GM21528 (cell line): ENCODE measurements at regions not wholly inside any gene's neighbourhood (a gene's known extent, or its start where the extent isn't known, plus 50 kb on each side); places are given as distances from the start of the nearest gene placed in this dataset.

Source experiments
- ATAC-seq: cut with Tn5 transposase; IDR thresholded peaks from one replicate; pipeline ENCODE4 v1.9.1; 2021; ENCODE audit warnings: mild to moderate bottlenecking, moderate library complexity; ENCODE audit not compliant: unreplicated experiment, low FRiP score

GRCh38 chr20:11777387-11778205 is 140.1 kb upstream of the BTBD3 start:
- ATAC-seq = no peak

- ATAC-seq = no peak
Measured at GRCh38 chr20:11778206-11778570, 139.5 kb upstream of the BTBD3 start.

- ATAC-seq = no peak
Measured at GRCh38 chr20:11780765-11781369, 136.8 kb upstream of the BTBD3 start.

- ATAC-seq = no peak
Measured at GRCh38 chr20:11783102-11783850, 134.4 kb upstream of the BTBD3 start.

- ATAC-seq = no peak
Measured at GRCh38 chr20:11785885-11786507, 131.7 kb upstream of the BTBD3 start.

- ATAC-seq = no peak
Measured at GRCh38 chr20:11790046-11790445, 127.6 kb upstream of the BTBD3 start.

- no peak for ATAC-seq
Measured at GRCh38 chr20:11791316-11791715, 126.4 kb upstream of the BTBD3 start.

GRCh38 chr20:11791835-11792567 is 125.7 kb upstream of the BTBD3 start:
- no peak for ATAC-seq

- no peak for ATAC-seq
Measured at GRCh38 chr20:11792568-11792953, 125.1 kb upstream of the BTBD3 start.

GRCh38 chr20:11794525-11794924 is 123.2 kb upstream of the BTBD3 start:
- no peak for ATAC-seq

- ATAC-seq = no peak
Measured at GRCh38 chr20:11795071-11795615, 122.5 kb upstream of the BTBD3 start.

- no peak for ATAC-seq
Measured at GRCh38 chr20:11796026-11796425, 121.7 kb upstream of the BTBD3 start.

- no peak for ATAC-seq
Measured at GRCh38 chr20:11797156-11797555, 120.5 kb upstream of the BTBD3 start.

GRCh38 chr20:11799281-11799684 is 118.4 kb upstream of the BTBD3 start:
- no peak for ATAC-seq

- ATAC-seq = no peak
Measured at GRCh38 chr20:11807054-11808048, 110.3 kb upstream of the BTBD3 start.

- no peak for ATAC-seq
Measured at GRCh38 chr20:11808841-11809240, 108.9 kb upstream of the BTBD3 start.

GRCh38 chr20:11810311-11811083 is 107.2 kb upstream of the BTBD3 start:
- ATAC-seq = no peak
